ENCODE measurements at regions not wholly inside any gene's neighbourhood (a gene's known extent, or its start where the extent isn't known, plus 50 kb on each side); places are given as distances from the start of the nearest gene placed in this dataset.

GRCh38 chr7:7122033-7122478 lies 60.3 kb upstream of the C1GALT1 start:
- no peaks in the 10 kb centered on the region for H3K27me3 ChIP-seq
- H3K4me1 ChIP-seq (ENCODE audit: insufficient read depth), result no peaks in the 10 kb centered on the region
- H3K9me3 ChIP-seq, result no peaks in the 10 kb centered on the region
- WGBS, 3 donors, result 4 to 11% (median 8%) methylated on average over 4 of the region's 4 CpGs
- no peak overlapping the region for H3K4me3 ChIP-seq
- no peak overlapping the region for H3K27ac ChIP-seq
- no peak for DNase-seq
- no peak for TF ChIP-seq CTCF (IDR thresholded peaks at IDR 0.05)
- TF ChIP-seq POLR2A (IDR thresholded peaks at IDR 0.05), result no peak
- TF ChIP-seq EP300 (IDR thresholded peaks at IDR 0.05), result no peak
- intact Hi-C loops (cut with DNase I), result no loop called here
- H3K36me3 ChIP-seq, result no peaks in the 10 kb centered on the region

DNA sequence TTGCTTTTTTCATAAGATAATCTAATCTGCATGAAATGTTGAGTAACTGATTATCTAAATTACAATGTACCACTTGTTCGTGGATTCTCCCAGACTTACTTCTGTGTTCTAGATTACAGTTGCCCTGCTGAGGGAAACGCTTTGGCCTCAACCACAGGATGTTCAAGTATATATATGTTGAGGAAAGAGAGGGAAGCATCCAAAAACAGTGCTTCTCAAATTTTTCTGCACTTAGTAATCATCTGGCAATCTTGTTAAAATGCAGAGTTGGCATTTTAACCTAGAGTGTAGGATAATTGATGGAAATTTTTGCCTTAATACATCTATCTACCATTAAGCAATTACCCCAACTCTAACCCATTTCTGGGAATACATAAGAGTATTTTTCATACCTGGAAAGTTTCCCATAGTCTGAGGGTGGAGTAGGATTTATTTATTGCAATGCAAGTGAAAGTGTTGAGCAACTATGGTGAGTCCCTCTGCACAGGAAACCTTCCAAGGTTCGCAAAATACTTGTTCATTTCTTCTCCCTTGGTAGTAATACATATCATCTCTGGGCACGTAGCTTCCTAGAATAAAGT lies 59.6 kb upstream of the C1GALT1 start:
- TF ChIP-seq CTCF (IDR thresholded peaks at IDR 0.05) (no peak), POLR2A (IDR thresholded peaks at IDR 0.05) (no peak)
- no peak for DNase-seq
- Histone ChIP-seq H3K27me3 (no peaks in the 10 kb centered on the region), H3K4me3 (no peak overlapping the region), H3K9me3 (no peaks in the 10 kb centered on the region), H3K4me1 (ENCODE audit: insufficient read depth) (no peaks in the 10 kb centered on the region), H3K27ac (no peak overlapping the region), H3K36me3 (no peaks in the 10 kb centered on the region)
- 23% methylated on average over 4 of the region's 4 CpGs for WGBS, 3 donors
- intact Hi-C loops (cut with DNase I), result no loop called here

DNA sequence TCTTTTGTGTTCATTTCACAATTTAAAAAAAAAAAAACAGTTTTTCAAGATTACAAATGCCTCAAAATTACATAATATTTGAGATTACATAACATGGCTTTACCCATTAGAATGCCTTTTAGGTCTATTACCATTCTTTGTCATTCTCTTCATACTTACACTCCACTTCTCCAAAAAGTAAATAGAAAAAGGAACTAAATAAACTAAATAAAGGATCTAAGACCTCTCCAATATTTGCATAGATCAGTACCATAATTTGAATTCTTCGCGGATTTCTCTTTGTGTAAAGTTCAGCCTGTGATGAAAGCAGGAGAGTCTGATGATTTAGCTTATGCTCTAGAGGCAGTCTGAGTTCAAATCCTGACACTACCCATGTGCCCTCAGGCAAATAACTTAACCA lies 56.4 kb upstream of the C1GALT1 start:
- Histone ChIP-seq H3K27me3 (no peaks in the 10 kb centered on the region), H3K4me3 (no peak overlapping the region), H3K4me1 (ENCODE audit: insufficient read depth) (no peaks in the 10 kb centered on the region), H3K36me3 (no peaks in the 10 kb centered on the region), H3K9me3 (no peaks in the 10 kb centered on the region), H3K27ac (no peak overlapping the region)
- intact Hi-C loops (cut with DNase I), result no loop called here
- TF ChIP-seq EP300 (IDR thresholded peaks at IDR 0.05), result no peak
- no peak for TF ChIP-seq CTCF (IDR thresholded peaks at IDR 0.05)
- TF ChIP-seq POLR2A (IDR thresholded peaks at IDR 0.05), result no peak
- 91 to 95% (median 92%) methylated on average over 2 of the region's 2 CpGs for whole genome bisulfite sequencing, 3 donors
- DNase-seq, result no peak

DNA sequence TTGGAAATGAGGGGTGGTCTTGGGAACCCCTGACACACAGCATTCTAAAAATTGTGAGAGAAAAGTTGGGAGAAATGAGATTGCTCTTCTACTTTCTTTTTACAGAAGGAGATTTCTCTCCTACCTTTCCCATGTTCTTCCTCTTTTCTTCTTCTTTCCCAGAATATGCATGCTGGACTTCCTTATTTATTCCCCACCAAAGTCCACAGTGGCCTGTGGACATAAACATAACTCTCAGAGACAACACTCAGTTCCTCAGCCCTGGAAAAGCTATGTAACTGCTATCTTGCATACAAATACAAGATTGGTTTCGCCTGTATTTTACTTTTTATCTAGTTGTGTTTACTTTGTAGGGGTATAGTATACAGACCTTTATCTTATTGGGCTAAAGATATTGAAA lies 54.6 kb upstream of the C1GALT1 start:
- Histone ChIP-seq H3K36me3 (no peaks in the 10 kb centered on the region), H3K27ac (no peak overlapping the region), H3K4me3 (no peak overlapping the region), H3K9me3 (no peaks in the 10 kb centered on the region), H3K27me3 (no peaks in the 10 kb centered on the region), H3K4me1 (ENCODE audit: insufficient read depth) (no peaks in the 10 kb centered on the region)
- no peak for DNase-seq
- intact Hi-C loops (cut with DNase I), result no loop called here
- whole genome bisulfite sequencing, 3 donors, result 88 to 94% (median 91%) methylated on average over 1 of the region's 1 CpG
- no peak for TF ChIP-seq CTCF (IDR thresholded peaks at IDR 0.05)
- no peak for TF ChIP-seq EP300 (IDR thresholded peaks at IDR 0.05)
- TF ChIP-seq POLR2A (IDR thresholded peaks at IDR 0.05), result no peak

All from ovary (tissue), 7 donors.